ENCODE measurements at regions not wholly inside any gene's neighbourhood (a gene's known extent, or its start where the extent isn't known, plus 50 kb on each side); places are given as distances from the start of the nearest gene placed in this dataset.
"Not testable (repeated sequence)": the region's sequence is repeated elsewhere in the genome, so short reads cannot be mapped to it uniquely, and the experiment has no call there.

GRCh38 chr2:236632295-236633218 lies 62.9 kb downstream of the ACKR3 start:
- DNase-seq, result no peak

- no peak for DNase-seq
Measured at GRCh38 chr2:236633219-236633570, 63.6 kb downstream of the ACKR3 start.

- DNase-seq, result no peak
Measured at GRCh38 chr2:236633775-236634560, 64.3 kb downstream of the ACKR3 start.

GRCh38 chr2:236636261-236636660 lies 66.6 kb downstream of the ACKR3 start:
- DNase-seq, result no peak

GRCh38 chr2:236636714-236637470 lies 67.3 kb downstream of the ACKR3 start:
- no peak for DNase-seq

GRCh38 chr2:236637686-236638569 lies 68.3 kb downstream of the ACKR3 start:
- no peak for DNase-seq

GRCh38 chr2:236638707-236639106 lies 69.1 kb downstream of the ACKR3 start:
- no peak for DNase-seq

- DNase-seq, result no peak
Measured at GRCh38 chr2:236639461-236640235, 70.0 kb downstream of the ACKR3 start.

GRCh38 chr2:236641051-236641726 lies 71.6 kb downstream of the ACKR3 start:
- no peak for DNase-seq

- peak; percentile 71 for DNase-seq
Measured at GRCh38 chr2:236642125-236642524, 72.5 kb downstream of the ACKR3 start.

GRCh38 chr2:236642584-236643291 lies 73.1 kb downstream of the ACKR3 start:
- peak; percentile 90 for DNase-seq

GRCh38 chr2:236643480-236643879 lies 73.9 kb downstream of the ACKR3 start:
- DNase-seq, result no peak

- DNase-seq, result no peak
Measured at GRCh38 chr2:236644067-236644466, 74.4 kb downstream of the ACKR3 start.

- DNase-seq, result no peak
Measured at GRCh38 chr2:236644502-236644911, 74.9 kb downstream of the ACKR3 start.

GRCh38 chr2:236645141-236645540 lies 75.5 kb downstream of the ACKR3 start:
- DNase-seq, result not testable (repeated sequence)

- DNase-seq, result no peak
Measured at GRCh38 chr2:236646441-236646840, 76.8 kb downstream of the ACKR3 start.

- no peak for DNase-seq
Measured at GRCh38 chr2:236646871-236647270, 77.2 kb downstream of the ACKR3 start.

GRCh38 chr2:236647621-236648020 lies 78.0 kb downstream of the ACKR3 start:
- no peak for DNase-seq

GRCh38 chr2:236653863-236654262 lies 84.2 kb downstream of the ACKR3 start:
- peak; percentile 36 for DNase-seq

- DNase-seq, result no peak
Measured at GRCh38 chr2:236654496-236654895, 84.9 kb downstream of the ACKR3 start.

Measured in hindlimb muscle (tissue), 1 donor.